Parathyroid adenoma (tissue), 2 donors: ENCODE measurements at regions not wholly inside any gene's neighbourhood (a gene's known extent, or its start where the extent isn't known, plus 50 kb on each side); places are given as distances from the start of the nearest gene placed in this dataset.

Source experiments
- H2AFZ ChIP-seq: fragments of 300-600 bp; sonication (generic); one replicate; pipeline ENCODE4 v1.7.0; 2017; ENCODE audit warnings: antibody characterized with exemption, mild to moderate bottlenecking
- H3K27ac ChIP-seq: fragments of 300-600 bp; sonication (generic); one replicate; pipeline ENCODE4 v1.7.0; 2017
- H3K27me3 ChIP-seq: fragments of 300-600 bp; sonication (generic); one replicate; pipeline ENCODE4 v1.7.0; 2017; ENCODE audit warnings: low read length; ENCODE audit not compliant: control insufficient read depth, insufficient read depth
- H3K36me3 ChIP-seq: fragments of 300-600 bp; sonication (generic); one replicate; pipeline ENCODE4 v1.7.0; 2017; ENCODE audit warnings: low read length; ENCODE audit not compliant: control insufficient read depth, insufficient read depth
- H3K4me1 ChIP-seq: fragments of 300-600 bp; sonication (generic); one replicate; pipeline ENCODE4 v1.7.0; 2017; ENCODE audit warnings: control low read depth
- H3K4me2 ChIP-seq: fragments of 300-600 bp; sonication (generic); one replicate; pipeline ENCODE4 v1.7.0; 2017; ENCODE audit warnings: low read length
- H3K4me3 ChIP-seq: fragments of 300-600 bp; sonication (generic); one replicate; pipeline ENCODE4 v1.7.0; 2017; ENCODE audit warnings: low read depth, low read length
- H3K79me2 ChIP-seq: fragments of 300-600 bp; sonication (generic); one replicate; pipeline ENCODE4 v1.7.0; 2017; ENCODE audit warnings: control low read depth
- H3K9ac ChIP-seq: fragments of 300-600 bp; sonication (generic); one replicate; pipeline ENCODE4 v1.7.0; 2017; ENCODE audit warnings: mild to moderate bottlenecking
- H3K9me3 ChIP-seq: fragments of 300-600 bp; sonication (generic); one replicate; pipeline ENCODE4 v1.7.0; 2017; ENCODE audit warnings: low read length; ENCODE audit not compliant: control insufficient read depth
- TF ChIP-seq, protein P1 (sequence below): fragments of 300-600 bp; sonication (generic); IDR thresholded peaks from one replicate; pipeline ENCODE4 v1.7.0; 2017; ENCODE audit warnings: antibody characterized with exemption, mild to moderate bottlenecking
- donor health status: primary hyperparathyroidism.

DNA sequence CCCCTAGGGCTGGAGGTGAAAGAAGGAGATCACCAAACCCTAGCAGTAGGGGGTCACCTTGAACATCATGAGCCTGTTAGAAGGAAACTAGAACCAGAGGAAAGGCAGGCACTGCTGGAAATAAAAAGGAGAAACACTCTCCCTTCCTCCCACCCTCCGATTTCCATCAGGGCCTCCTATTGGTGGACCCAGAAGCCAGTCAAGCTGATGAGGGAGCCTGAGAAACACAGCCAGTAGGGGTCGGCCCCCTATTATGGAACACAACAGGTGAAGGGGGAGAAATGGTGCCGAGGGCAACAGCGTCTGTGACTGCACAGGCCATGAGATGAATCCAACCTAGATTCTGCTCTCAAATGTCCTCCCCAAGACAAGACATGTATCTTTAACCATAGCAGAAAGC, 156.1 kb upstream of the LRFN2 start:
- H3K9me3 ChIP-seq = no peaks in the 10 kb centered on the region
- no peak overlapping the region for H2AFZ ChIP-seq
- H3K36me3 ChIP-seq = no peaks in the 10 kb centered on the region
- no peak overlapping the region for H3K4me2 ChIP-seq
- no peak overlapping the region for H3K4me3 ChIP-seq
- H3K27me3 ChIP-seq = peaks cover 3% of the 10 kb centered on the region
- H3K4me1 ChIP-seq = no peaks in the 10 kb centered on the region
- H3K27ac ChIP-seq = no peak overlapping the region
- TF ChIP-seq, protein P1, sequence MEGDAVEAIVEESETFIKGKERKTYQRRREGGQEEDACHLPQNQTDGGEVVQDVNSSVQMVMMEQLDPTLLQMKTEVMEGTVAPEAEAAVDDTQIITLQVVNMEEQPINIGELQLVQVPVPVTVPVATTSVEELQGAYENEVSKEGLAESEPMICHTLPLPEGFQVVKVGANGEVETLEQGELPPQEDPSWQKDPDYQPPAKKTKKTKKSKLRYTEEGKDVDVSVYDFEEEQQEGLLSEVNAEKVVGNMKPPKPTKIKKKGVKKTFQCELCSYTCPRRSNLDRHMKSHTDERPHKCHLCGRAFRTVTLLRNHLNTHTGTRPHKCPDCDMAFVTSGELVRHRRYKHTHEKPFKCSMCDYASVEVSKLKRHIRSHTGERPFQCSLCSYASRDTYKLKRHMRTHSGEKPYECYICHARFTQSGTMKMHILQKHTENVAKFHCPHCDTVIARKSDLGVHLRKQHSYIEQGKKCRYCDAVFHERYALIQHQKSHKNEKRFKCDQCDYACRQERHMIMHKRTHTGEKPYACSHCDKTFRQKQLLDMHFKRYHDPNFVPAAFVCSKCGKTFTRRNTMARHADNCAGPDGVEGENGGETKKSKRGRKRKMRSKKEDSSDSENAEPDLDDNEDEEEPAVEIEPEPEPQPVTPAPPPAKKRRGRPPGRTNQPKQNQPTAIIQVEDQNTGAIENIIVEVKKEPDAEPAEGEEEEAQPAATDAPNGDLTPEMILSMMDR = no peak
- no peaks in the 10 kb centered on the region for H3K79me2 ChIP-seq
- no peak overlapping the region for H3K9ac ChIP-seq

DNA sequence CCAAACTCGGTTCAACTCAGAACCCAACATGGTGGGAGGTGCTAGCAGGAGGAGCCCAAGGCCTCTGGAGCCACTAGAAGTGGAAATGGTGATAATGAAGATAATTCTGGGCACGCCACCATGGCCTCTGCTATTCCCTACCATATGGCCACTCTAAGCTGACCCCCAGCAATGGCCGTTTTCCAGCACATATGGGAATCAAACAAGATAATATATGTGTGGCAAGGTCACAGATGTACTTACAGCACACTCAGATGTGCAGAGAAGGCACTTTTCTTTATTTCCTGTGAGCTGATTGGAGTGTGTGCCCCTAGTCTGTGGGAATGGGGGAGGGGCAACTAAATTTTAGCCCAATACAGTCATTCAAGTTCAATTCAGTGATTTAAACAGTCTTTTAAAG, 153.4 kb upstream of the LRFN2 start:
- Histone ChIP-seq H3K36me3 (no peaks in the 10 kb centered on the region), H3K27me3 (peaks cover 3% of the 10 kb centered on the region), H3K27ac (no peak overlapping the region), H3K4me1 (no peaks in the 10 kb centered on the region), H3K4me3 (no peak overlapping the region), H3K9me3 (no peaks in the 10 kb centered on the region), H3K9ac (no peak overlapping the region), H3K4me2 (no peak overlapping the region), H3K79me2 (no peaks in the 10 kb centered on the region), H2AFZ (no peak overlapping the region)
- TF ChIP-seq, protein P1 = no peak

DNA sequence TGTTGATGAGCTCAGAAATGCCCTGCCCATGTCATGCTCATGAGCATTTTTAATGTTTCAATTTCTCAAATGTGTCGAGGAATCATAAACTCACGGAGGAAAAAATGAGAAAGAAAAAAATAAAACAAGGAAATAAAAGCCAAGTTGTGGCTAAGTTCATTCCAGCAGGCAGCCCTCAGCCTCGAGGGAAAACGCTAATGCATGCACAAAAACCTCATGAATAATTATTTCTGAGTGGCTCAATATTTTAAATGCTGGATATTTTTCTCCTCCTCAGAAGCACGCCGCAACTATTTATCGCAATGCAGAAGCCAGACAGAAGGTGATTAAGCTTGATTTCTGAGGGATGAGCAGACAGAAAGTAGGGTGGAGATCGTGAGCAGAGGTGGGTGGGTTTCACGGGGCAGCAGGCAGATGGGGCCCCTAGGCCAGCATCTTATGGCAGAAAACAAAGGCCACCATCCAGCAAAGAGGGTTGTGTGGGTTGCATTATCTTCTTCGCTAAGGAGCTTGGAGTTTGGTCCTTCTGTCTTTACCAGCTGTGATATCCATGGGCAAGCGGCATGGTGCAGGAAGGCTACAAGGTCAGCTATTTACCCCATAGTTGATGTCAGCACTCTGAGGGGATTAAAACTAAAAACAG, 151.5 kb upstream of the LRFN2 start:
- Histone ChIP-seq H3K9me3 (no peaks in the 10 kb centered on the region), H3K79me2 (no peaks in the 10 kb centered on the region), H3K9ac (no peak overlapping the region), H3K27ac (no peak overlapping the region), H2AFZ (no peak overlapping the region), H3K4me3 (no peak overlapping the region), H3K36me3 (no peaks in the 10 kb centered on the region), H3K4me1 (no peaks in the 10 kb centered on the region), H3K4me2 (no peak overlapping the region), H3K27me3 (peaks cover 3% of the 10 kb centered on the region)
- TF ChIP-seq, protein P1 = no peak

DNA sequence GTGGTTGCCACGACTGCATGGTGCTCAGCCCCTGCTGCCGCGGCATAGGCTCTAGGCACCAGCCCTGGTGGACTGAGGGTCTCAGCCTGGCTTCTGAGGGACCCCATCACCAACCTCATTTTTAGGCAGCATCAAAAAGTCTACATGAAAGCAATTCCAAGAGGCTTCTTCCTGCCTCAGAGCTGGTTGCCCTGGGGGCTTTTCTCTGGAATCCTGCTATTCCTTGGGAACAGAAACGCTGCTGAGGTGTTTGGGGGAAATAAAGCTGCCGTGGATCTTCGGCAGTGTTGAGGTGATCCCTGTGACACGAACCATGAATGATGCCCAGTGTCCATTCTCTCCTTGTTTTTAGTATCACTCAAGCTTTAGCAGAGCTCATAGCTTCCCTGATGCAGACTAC, 148.4 kb upstream of the LRFN2 start:
- no peak overlapping the region for H3K27ac ChIP-seq
- no peaks in the 10 kb centered on the region for H3K36me3 ChIP-seq
- no peak overlapping the region for H3K4me3 ChIP-seq
- H3K4me2 ChIP-seq = no peak overlapping the region
- no peaks in the 10 kb centered on the region for H3K9me3 ChIP-seq
- no peak overlapping the region for H3K9ac ChIP-seq
- TF ChIP-seq, protein P1 = no peak
- H3K27me3 ChIP-seq = peaks cover 3% of the 10 kb centered on the region
- no peaks in the 10 kb centered on the region for H3K79me2 ChIP-seq
- no peak overlapping the region for H2AFZ ChIP-seq
- H3K4me1 ChIP-seq = no peaks in the 10 kb centered on the region

DNA sequence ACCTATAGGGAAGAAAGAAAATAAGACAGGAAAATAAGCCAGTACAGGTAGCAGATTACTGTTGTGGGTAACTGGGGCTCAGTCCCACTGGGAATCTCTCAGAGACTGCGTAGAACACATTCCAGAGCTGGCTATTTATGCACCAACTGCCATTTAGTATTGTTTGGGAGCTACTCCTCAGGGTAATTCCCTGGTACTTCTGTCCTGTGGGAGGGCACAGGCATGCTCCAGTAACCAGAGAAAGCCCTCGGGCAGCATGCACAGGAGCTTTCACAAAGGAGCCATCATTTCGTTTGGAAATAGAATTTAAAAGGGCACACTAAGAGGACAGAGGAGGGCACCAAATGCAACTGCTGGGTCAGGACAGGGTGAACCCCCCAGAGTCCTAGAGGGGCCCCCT, 148.0 kb upstream of the LRFN2 start:
- Histone ChIP-seq H3K9ac (no peak overlapping the region), H3K4me2 (no peak overlapping the region), H2AFZ (no peak overlapping the region), H3K27ac (no peak overlapping the region), H3K4me1 (no peaks in the 10 kb centered on the region), H3K79me2 (no peaks in the 10 kb centered on the region), H3K4me3 (no peak overlapping the region), H3K27me3 (peaks cover 3% of the 10 kb centered on the region), H3K36me3 (no peaks in the 10 kb centered on the region), H3K9me3 (no peaks in the 10 kb centered on the region)
- TF ChIP-seq, protein P1 = no peak
